ENCODE measurements at regions not wholly inside any gene's neighbourhood (a gene's known extent, or its start where the extent isn't known, plus 50 kb on each side); places are given as distances from the start of the nearest gene placed in this dataset.

- in situ Hi-C loops (cut with MboI; ENCODE audit: low pct_unique_long_range_greater_than_20kb, low sequenced_read_pairs, unreplicated experiment): no loop called here
- DNase-seq (ENCODE audit: low spot score): no peak
Measured at GRCh38 chr1:81004011-81004410, 796.7 kb upstream of the ADGRL2 start.

GRCh38 chr1:80994934-80995333, 805.8 kb upstream of the ADGRL2 start:
- no peak for TF ChIP-seq CTCF (IDR thresholded peaks at IDR 0.05; ENCODE audit: extremely low read depth, insufficient read depth, missing control alignments)
- no peak for DNase-seq (ENCODE audit: low spot score)
- in situ Hi-C loops (cut with MboI; ENCODE audit: low pct_unique_long_range_greater_than_20kb, low sequenced_read_pairs, unreplicated experiment): no loop called here

More at GRCh38 chr1:81004011-81004410, 796.7 kb upstream of the ADGRL2 start:
- TF ChIP-seq CTCF (IDR thresholded peaks at IDR 0.05; ENCODE audit: extremely low read depth, insufficient read depth, missing control alignments): no peak

- DNase-seq (ENCODE audit: low spot score): no peak
- in situ Hi-C loops (cut with MboI; ENCODE audit: low pct_unique_long_range_greater_than_20kb, low sequenced_read_pairs, unreplicated experiment): no loop called here
- no peak for TF ChIP-seq CTCF (IDR thresholded peaks at IDR 0.05; ENCODE audit: extremely low read depth, insufficient read depth, missing control alignments)
Measured at GRCh38 chr1:80994038-80994437, 806.7 kb upstream of the ADGRL2 start.

- in situ Hi-C loops (cut with MboI; ENCODE audit: low pct_unique_long_range_greater_than_20kb, low sequenced_read_pairs, unreplicated experiment): no loop called here
- DNase-seq (ENCODE audit: low spot score): no peak
- no peak for TF ChIP-seq CTCF (IDR thresholded peaks at IDR 0.05; ENCODE audit: extremely low read depth, insufficient read depth, missing control alignments)
Measured at GRCh38 chr1:80993154-80993980, 807.4 kb upstream of the ADGRL2 start.

- no peak for DNase-seq (ENCODE audit: low spot score)
Measured at GRCh38 chr1:80989455-80989854, 811.3 kb upstream of the ADGRL2 start.

GRCh38 chr1:80988926-80989325, 811.8 kb upstream of the ADGRL2 start:
- TF ChIP-seq CTCF (IDR thresholded peaks at IDR 0.05; ENCODE audit: extremely low read depth, insufficient read depth, missing control alignments): no peak
- in situ Hi-C loops (cut with MboI; ENCODE audit: low pct_unique_long_range_greater_than_20kb, low sequenced_read_pairs, unreplicated experiment): no loop called here
- no peak for DNase-seq (ENCODE audit: low spot score)

More at GRCh38 chr1:80989455-80989854, 811.3 kb upstream of the ADGRL2 start:
- in situ Hi-C loops (cut with MboI; ENCODE audit: low pct_unique_long_range_greater_than_20kb, low sequenced_read_pairs, unreplicated experiment): no loop called here
- TF ChIP-seq CTCF (IDR thresholded peaks at IDR 0.05; ENCODE audit: extremely low read depth, insufficient read depth, missing control alignments): no peak

All from GM13977 (cell line).